ENCODE measurements at regions not wholly inside any gene's neighbourhood (a gene's known extent, or its start where the extent isn't known, plus 50 kb on each side); places are given as distances from the start of the nearest gene placed in this dataset.

DNA sequence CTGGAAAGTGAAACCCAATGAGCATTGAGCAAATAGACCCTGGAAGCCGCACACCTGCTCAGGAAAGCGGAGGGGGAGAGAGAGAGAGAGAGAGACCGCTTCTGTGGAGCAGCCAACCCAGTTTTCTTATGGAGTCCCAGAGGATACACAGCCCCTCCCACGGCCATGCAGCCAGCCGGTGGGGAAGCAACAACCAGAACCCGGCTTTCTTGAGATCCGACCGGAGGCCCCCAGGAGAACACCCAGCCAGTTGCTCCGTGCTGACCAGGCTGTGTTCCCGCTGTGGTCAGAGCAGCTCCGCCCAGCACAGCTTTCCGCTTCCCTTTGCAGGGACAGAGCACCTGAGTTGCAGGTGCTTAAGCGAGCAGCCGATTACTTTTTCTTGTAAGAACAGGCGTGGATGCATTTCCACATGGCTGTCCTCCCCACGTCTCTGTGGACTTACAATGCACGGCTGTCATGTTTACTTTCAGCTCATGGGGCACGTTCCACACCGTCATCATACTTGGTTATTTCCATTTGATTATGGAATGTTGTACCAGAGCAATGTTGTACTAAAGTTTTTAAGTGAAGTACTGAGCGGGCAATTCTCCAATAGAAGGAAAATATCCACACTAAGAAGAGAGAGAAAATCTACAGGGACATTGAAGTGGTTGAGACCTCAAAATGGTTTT lies 381.9 kb downstream of the THBS2 start:
- H3K27ac Mint-ChIP-seq = no peak overlapping the region
- H3K9ac ChIP-seq (ENCODE audit: low read length) = no peak overlapping the region
- H2AFZ ChIP-seq (ENCODE audit: insufficient read depth, low read depth, low read length, poor library complexity, severe bottlenecking) = no peak overlapping the region
- CTCF ChIA-PET = no interaction called here
- no peaks in the 10 kb centered on the region for H3K4me1 ChIP-seq (ENCODE audit: control insufficient read depth in 2 of 2, insufficient read depth in 2 of 2, low read length in 2 of 2)
- H3K27me3 Mint-ChIP-seq = peaks cover 3% of the 10 kb centered on the region
- H3K4me1 Mint-ChIP-seq = no peaks in the 10 kb centered on the region
- H3K27ac ChIP-seq (ENCODE audit: low read length in 2 of 2) = no peak overlapping the region
- 77% methylated on average over 14 of the region's 20 CpGs for WGBS (ENCODE audit: insufficient coverage)
- no peaks in the 10 kb centered on the region for H3K79me2 ChIP-seq (ENCODE audit: control insufficient read depth, insufficient read depth, low read length)
- TF ChIP-seq EZH2 (IDR thresholded peaks at IDR 0.05; ENCODE audit: borderline replicate concordance, insufficient read depth, low read depth, low read length, poor library complexity, severe bottlenecking) = no peak
- TF ChIP-seq, protein P1, sequence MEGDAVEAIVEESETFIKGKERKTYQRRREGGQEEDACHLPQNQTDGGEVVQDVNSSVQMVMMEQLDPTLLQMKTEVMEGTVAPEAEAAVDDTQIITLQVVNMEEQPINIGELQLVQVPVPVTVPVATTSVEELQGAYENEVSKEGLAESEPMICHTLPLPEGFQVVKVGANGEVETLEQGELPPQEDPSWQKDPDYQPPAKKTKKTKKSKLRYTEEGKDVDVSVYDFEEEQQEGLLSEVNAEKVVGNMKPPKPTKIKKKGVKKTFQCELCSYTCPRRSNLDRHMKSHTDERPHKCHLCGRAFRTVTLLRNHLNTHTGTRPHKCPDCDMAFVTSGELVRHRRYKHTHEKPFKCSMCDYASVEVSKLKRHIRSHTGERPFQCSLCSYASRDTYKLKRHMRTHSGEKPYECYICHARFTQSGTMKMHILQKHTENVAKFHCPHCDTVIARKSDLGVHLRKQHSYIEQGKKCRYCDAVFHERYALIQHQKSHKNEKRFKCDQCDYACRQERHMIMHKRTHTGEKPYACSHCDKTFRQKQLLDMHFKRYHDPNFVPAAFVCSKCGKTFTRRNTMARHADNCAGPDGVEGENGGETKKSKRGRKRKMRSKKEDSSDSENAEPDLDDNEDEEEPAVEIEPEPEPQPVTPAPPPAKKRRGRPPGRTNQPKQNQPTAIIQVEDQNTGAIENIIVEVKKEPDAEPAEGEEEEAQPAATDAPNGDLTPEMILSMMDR (IDR thresholded peaks at IDR 0.05) = no peak
- no peak overlapping the region for H3K4me2 ChIP-seq (replicated peaks; ENCODE audit: low read depth, low read length, poor library complexity, severe bottlenecking)
- no peak for ATAC-seq (ENCODE audit: low read depth)
- H4K20me1 ChIP-seq (ENCODE audit: control insufficient read depth, insufficient read depth, low read length, poor library complexity, severe bottlenecking) = no peaks in the 10 kb centered on the region
- no peaks in the 10 kb centered on the region for H3K9me3 Mint-ChIP-seq (ENCODE audit: insufficient read depth)
- intact Hi-C loops (cut with micrococcal nuclease) = no loop called here
- POLR2A ChIA-PET = no interaction called here
- H3K4me3 Mint-ChIP-seq = no peak overlapping the region
- no peaks in the 10 kb centered on the region for H3K36me3 ChIP-seq (replicated peaks in 1 of 2; ENCODE audit: control extremely low read depth in 1 of 2, control insufficient read depth in 1 of 2, extremely low read depth in 1 of 2, insufficient read depth in 2 of 2, low read length in 1 of 2)
- H3K4me3 ChIP-seq (ENCODE audit: control extremely low read depth in 1 of 5, extremely low read depth in 1 of 5, insufficient read depth in 1 of 5, low read depth in 2 of 5, low read length in 4 of 5) = no peak overlapping the region
- no peak for DNase-seq
- no peaks in the 10 kb centered on the region for H3K9me3 ChIP-seq (ENCODE audit: control extremely low read depth in 1 of 3, control insufficient read depth in 2 of 3, insufficient read depth in 1 of 3, low read length in 2 of 3)
- no peaks in the 10 kb centered on the region for H3K27me3 ChIP-seq (replicated peaks in 1 of 4; ENCODE audit: control extremely low read depth in 1 of 4, control insufficient read depth in 3 of 4, insufficient read depth in 4 of 4, low read length in 3 of 4)

DNA sequence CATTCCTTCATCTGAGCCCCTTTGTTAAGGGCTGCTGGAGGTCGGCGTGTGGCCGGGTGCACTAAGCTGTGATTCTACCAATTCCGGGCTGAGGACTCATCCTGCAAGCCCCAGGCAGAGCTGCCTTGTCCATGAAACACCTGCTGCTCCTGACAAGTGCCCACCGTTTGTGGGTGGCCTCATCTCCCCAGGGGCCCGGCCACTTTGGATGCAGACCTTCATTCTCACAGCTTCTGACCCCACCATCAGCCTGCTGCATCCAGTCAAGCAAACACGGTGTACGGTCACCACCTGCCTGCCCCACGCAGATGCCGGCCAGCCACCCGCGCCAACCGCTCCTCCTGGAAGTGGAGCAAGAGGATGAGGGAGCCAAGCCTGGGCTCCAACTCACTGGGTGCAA lies 382.7 kb downstream of the THBS2 start:
- Histone ChIP-seq H3K9me3 (ENCODE audit: control extremely low read depth in 1 of 3, control insufficient read depth in 2 of 3, insufficient read depth in 1 of 3, low read length in 2 of 3) (no peaks in the 10 kb centered on the region), H3K9ac (ENCODE audit: low read length) (no peak overlapping the region), H3K36me3 (replicated peaks in 1 of 2; ENCODE audit: control extremely low read depth in 1 of 2, control insufficient read depth in 1 of 2, extremely low read depth in 1 of 2, insufficient read depth in 2 of 2, low read length in 1 of 2) (no peaks in the 10 kb centered on the region), H3K4me2 (replicated peaks; ENCODE audit: low read depth, low read length, poor library complexity, severe bottlenecking) (no peak overlapping the region), H3K27ac (ENCODE audit: low read length in 2 of 2) (no peak overlapping the region), H2AFZ (ENCODE audit: insufficient read depth, low read depth, low read length, poor library complexity, severe bottlenecking) (no peak overlapping the region), H3K79me2 (ENCODE audit: control insufficient read depth, insufficient read depth, low read length) (no peaks in the 10 kb centered on the region), H3K4me1 (ENCODE audit: control insufficient read depth in 2 of 2, insufficient read depth in 2 of 2, low read length in 2 of 2) (no peaks in the 10 kb centered on the region), H3K27me3 (replicated peaks in 1 of 4; ENCODE audit: control extremely low read depth in 1 of 4, control insufficient read depth in 3 of 4, insufficient read depth in 4 of 4, low read length in 3 of 4) (no peaks in the 10 kb centered on the region), H4K20me1 (ENCODE audit: control insufficient read depth, insufficient read depth, low read length, poor library complexity, severe bottlenecking) (no peaks in the 10 kb centered on the region), H3K4me3 (ENCODE audit: control extremely low read depth in 1 of 5, extremely low read depth in 1 of 5, insufficient read depth in 1 of 5, low read depth in 2 of 5, low read length in 4 of 5) (no peak overlapping the region)
- 78% methylated on average over 8 of the region's 13 CpGs for WGBS (ENCODE audit: insufficient coverage)
- Mint-ChIP-seq H3K4me1 (no peaks in the 10 kb centered on the region), H3K4me3 (no peak overlapping the region), H3K27ac (no peak overlapping the region), H3K27me3 (peaks cover 3% of the 10 kb centered on the region), H3K9me3 (ENCODE audit: insufficient read depth) (no peaks in the 10 kb centered on the region)
- intact Hi-C loops (cut with micrococcal nuclease) = no loop called here
- TF ChIP-seq, protein P1 (IDR thresholded peaks at IDR 0.05) = no peak
- TF ChIP-seq EZH2 (IDR thresholded peaks at IDR 0.05; ENCODE audit: borderline replicate concordance, insufficient read depth, low read depth, low read length, poor library complexity, severe bottlenecking) = no peak
- ATAC-seq (ENCODE audit: low read depth) = no peak
- DNase-seq = no peak
- ChIA-PET POLR2A (no interaction called here), CTCF (no interaction called here)

Measured in B cell (primary cell).